ENCODE measurements at regions not wholly inside any gene's neighbourhood (a gene's known extent, or its start where the extent isn't known, plus 50 kb on each side); places are given as distances from the start of the nearest gene placed in this dataset.

GRCh38 chr11:71305041-71305440, 52.7 kb upstream of the SHANK2 start:
- no peak overlapping the region for H3K4me3 Mint-ChIP-seq
- ATAC-seq (no peak), DNase-seq (ENCODE audit: low spot score) (no peak)
- H3K27me3 Mint-ChIP-seq, result peaks cover 9 to 11% of the 10 kb centered on the region in 2 donors
- H3K9me3 Mint-ChIP-seq, result no peaks in the 10 kb centered on the region
- no peaks in the 10 kb centered on the region for H3K36me3 Mint-ChIP-seq
- peaks cover 0 to 3% of the 10 kb centered on the region in 2 donors for H3K4me1 Mint-ChIP-seq (ENCODE audit: low read depth in 2 of 2)
- no peak overlapping the region for H3K27ac Mint-ChIP-seq

- peaks cover 0 to 3% of the 10 kb centered on the region in 2 donors for H3K4me1 Mint-ChIP-seq (ENCODE audit: low read depth in 2 of 2)
- no peak overlapping the region for H3K27ac Mint-ChIP-seq
- peaks cover 11% of the 10 kb centered on the region in 2 donors for H3K27me3 Mint-ChIP-seq
- ATAC-seq (no peak), DNase-seq (ENCODE audit: low spot score) (peak; percentile 12)
- H3K36me3 Mint-ChIP-seq, result no peaks in the 10 kb centered on the region
- H3K4me3 Mint-ChIP-seq, result no peak overlapping the region
- no peaks in the 10 kb centered on the region for H3K9me3 Mint-ChIP-seq
These were observed 52.1 kb upstream of the SHANK2 start for GRCh38 chr11:71304491-71304890.

DNA sequence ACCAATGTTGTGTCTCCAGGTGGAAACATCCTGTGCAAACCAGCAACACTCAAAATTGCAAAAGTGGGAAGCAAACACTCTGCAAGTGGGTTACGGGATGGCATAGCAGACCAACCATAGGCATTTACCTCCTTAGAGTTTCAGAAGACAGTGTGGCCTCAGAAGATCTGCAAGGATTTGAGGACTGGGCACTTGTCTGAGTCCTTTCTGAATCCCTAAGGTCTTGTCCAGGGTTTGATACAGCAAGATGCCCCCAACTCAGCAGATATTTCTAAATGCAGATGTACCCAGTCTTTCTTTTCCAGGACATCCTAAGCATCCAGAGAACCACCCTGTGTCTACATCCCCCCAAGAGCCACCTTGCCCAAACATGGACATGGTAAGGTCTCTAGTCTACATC, 51.7 kb upstream of the SHANK2 start:
- Mint-ChIP-seq H3K27me3 (peaks cover 11% of the 10 kb centered on the region in 2 donors), H3K36me3 (no peaks in the 10 kb centered on the region), H3K4me1 (ENCODE audit: low read depth in 2 of 2) (peaks cover 0 to 3% of the 10 kb centered on the region in 2 donors), H3K9me3 (no peaks in the 10 kb centered on the region), H3K4me3 (no peak overlapping the region), H3K27ac (no peak overlapping the region)
- DNase-seq (ENCODE audit: low spot score) (no peak), ATAC-seq (no peak)

GRCh38 chr11:71302911-71303310, 50.5 kb upstream of the SHANK2 start:
- Mint-ChIP-seq H3K9me3 (no peaks in the 10 kb centered on the region), H3K4me1 (ENCODE audit: low read depth in 2 of 2) (peaks cover 0 to 3% of the 10 kb centered on the region in 2 donors), H3K36me3 (no peaks in the 10 kb centered on the region), H3K27ac (no peak overlapping the region), H3K27me3 (peaks cover 11% of the 10 kb centered on the region in 2 donors), H3K4me3 (no peak overlapping the region)
- peak; percentile 37 for DNase-seq (ENCODE audit: low spot score)
- ATAC-seq, result no peak

- no peak for DNase-seq (ENCODE audit: low spot score)
- Mint-ChIP-seq H3K27ac (no peak overlapping the region), H3K9me3 (no peaks in the 10 kb centered on the region), H3K27me3 (peaks cover 11 to 14% of the 10 kb centered on the region in 2 donors), H3K4me1 (ENCODE audit: low read depth in 2 of 2) (peaks cover 0 to 3% of the 10 kb centered on the region in 2 donors), H3K4me3 (no peak overlapping the region), H3K36me3 (no peaks in the 10 kb centered on the region)
- no peak for ATAC-seq
These were observed 50.1 kb upstream of the SHANK2 start for GRCh38 chr11:71302534-71302909.

Measured in natural killer cell treated with Interleukin-12 subunit alpha and Interleukin-12 subunit beta and Interleukin-15 and Interleukin-18, amount 100 ng/mL, for 72 hours (primary cell).